ENCODE measurements at regions not wholly inside any gene's neighbourhood (a gene's known extent, or its start where the extent isn't known, plus 50 kb on each side); places are given as distances from the start of the nearest gene placed in this dataset.

DNA sequence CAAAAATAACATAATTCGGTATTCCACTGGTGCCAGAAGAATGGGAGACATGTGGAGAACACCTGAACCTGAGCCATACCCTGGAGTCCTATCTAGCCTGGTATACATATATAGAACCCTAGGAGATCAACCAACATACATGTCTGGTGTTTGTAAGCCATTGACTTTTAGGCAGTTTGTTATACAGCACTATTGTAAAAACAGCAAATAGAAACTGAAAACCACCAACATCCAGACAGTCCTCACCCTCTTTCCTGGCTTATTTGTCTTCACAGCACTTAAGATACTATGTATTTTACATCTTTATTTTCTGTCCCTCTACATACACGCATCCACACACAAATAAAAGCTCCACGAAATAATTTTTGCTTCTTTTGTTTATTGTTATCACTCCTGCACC, 404.2 kb upstream of the PMFBP1 start:
- H3K4me3 Mint-ChIP-seq: no peak overlapping the region
- no peak for DNase-seq (ENCODE audit: low read depth, low spot score)
- H3K9me3 Mint-ChIP-seq: no peaks in the 10 kb centered on the region
- H3K4me1 Mint-ChIP-seq: no peaks in the 10 kb centered on the region
- TF ChIP-seq, protein P1, sequence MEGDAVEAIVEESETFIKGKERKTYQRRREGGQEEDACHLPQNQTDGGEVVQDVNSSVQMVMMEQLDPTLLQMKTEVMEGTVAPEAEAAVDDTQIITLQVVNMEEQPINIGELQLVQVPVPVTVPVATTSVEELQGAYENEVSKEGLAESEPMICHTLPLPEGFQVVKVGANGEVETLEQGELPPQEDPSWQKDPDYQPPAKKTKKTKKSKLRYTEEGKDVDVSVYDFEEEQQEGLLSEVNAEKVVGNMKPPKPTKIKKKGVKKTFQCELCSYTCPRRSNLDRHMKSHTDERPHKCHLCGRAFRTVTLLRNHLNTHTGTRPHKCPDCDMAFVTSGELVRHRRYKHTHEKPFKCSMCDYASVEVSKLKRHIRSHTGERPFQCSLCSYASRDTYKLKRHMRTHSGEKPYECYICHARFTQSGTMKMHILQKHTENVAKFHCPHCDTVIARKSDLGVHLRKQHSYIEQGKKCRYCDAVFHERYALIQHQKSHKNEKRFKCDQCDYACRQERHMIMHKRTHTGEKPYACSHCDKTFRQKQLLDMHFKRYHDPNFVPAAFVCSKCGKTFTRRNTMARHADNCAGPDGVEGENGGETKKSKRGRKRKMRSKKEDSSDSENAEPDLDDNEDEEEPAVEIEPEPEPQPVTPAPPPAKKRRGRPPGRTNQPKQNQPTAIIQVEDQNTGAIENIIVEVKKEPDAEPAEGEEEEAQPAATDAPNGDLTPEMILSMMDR (conservative IDR thresholded peaks at IDR 0.05): no peak
- no peaks in the 10 kb centered on the region for H3K27me3 Mint-ChIP-seq (ENCODE audit: low read depth)
- H3K27ac Mint-ChIP-seq (ENCODE audit: unreplicated experiment): no peak overlapping the region
- H3K36me3 Mint-ChIP-seq (ENCODE audit: low read depth): peaks cover 7% of the 10 kb centered on the region

DNA sequence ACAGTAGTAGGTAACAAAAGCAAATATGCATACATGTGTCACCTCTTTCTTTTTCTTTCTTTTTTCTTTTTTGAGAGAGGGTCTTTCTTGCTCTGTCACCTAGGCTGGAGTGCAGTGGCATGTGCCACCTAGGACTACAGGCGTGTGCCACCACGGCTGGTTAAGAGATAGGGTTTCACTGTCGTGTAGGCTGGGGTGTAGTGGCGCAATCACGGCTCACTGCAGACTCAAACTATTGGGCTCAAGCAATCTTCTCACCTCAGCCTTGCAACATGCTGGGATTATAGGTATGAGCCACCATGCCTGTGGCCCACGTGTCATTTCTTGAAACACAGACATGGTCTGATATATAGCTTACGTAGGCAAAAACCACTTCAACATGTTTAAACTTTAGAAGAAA, 397.7 kb upstream of the PMFBP1 start:
- DNase-seq (ENCODE audit: low read depth, low spot score): no peak
- no peak overlapping the region for H3K4me3 Mint-ChIP-seq
- TF ChIP-seq, protein P1 (conservative IDR thresholded peaks at IDR 0.05): no peak
- peaks cover 5% of the 10 kb centered on the region for H3K36me3 Mint-ChIP-seq (ENCODE audit: low read depth)
- no peak overlapping the region for H3K27ac Mint-ChIP-seq (ENCODE audit: unreplicated experiment)
- H3K27me3 Mint-ChIP-seq (ENCODE audit: low read depth): no peaks in the 10 kb centered on the region
- H3K9me3 Mint-ChIP-seq: no peaks in the 10 kb centered on the region
- no peaks in the 10 kb centered on the region for H3K4me1 Mint-ChIP-seq

DNA sequence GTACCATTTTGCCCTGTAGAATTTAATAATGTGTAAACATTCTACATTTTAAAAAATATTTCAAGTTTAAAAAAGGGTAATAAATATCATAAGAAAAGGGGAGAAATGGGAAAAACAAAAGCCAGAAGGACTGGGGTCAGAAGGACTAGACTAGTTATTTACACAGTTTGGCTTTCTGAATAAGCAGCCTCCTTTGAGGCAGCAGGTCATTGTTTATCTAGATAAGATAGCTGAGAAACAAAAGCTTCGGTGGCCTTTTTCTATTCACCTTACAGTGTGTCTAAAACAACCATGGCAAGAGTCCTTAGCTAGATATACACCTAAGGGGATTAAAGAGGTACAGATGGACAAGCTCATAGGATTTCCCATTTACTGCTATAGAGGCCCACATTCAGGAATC, 396.5 kb upstream of the PMFBP1 start:
- TF ChIP-seq, protein P1 (conservative IDR thresholded peaks at IDR 0.05): no peak
- Mint-ChIP-seq H3K27me3 (ENCODE audit: low read depth) (no peaks in the 10 kb centered on the region), H3K4me3 (no peak overlapping the region), H3K36me3 (ENCODE audit: low read depth) (peaks cover 5% of the 10 kb centered on the region), H3K27ac (ENCODE audit: unreplicated experiment) (no peak overlapping the region), H3K9me3 (no peaks in the 10 kb centered on the region), H3K4me1 (no peaks in the 10 kb centered on the region)
- no peak for DNase-seq (ENCODE audit: low read depth, low spot score)

DNA sequence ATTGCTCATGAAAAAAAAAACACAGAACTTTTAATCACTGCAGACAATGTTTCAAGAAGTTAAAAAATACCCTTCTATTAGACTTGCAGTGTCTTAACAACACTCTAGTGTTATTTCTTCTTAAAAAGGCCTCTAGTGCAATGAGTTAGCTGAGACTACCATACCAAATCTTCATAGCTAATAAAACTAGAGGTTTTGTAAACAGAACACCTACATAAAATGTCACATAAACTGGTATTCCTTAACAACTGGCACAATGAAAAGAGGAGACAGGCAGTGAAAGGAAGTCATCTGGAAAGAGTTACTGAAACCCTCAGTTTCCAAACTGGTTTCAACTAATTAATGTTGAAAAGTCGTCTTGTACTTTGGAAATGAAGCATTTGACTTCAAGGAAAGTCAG, 394.2 kb upstream of the PMFBP1 start:
- H3K36me3 Mint-ChIP-seq (ENCODE audit: low read depth): peaks cover 3% of the 10 kb centered on the region
- no peak for DNase-seq (ENCODE audit: low read depth, low spot score)
- H3K27ac Mint-ChIP-seq (ENCODE audit: unreplicated experiment): no peak overlapping the region
- no peak overlapping the region for H3K4me3 Mint-ChIP-seq
- TF ChIP-seq, protein P1 (conservative IDR thresholded peaks at IDR 0.05): no peak
- peaks cover under 1% of the 10 kb centered on the region for H3K4me1 Mint-ChIP-seq
- no peaks in the 10 kb centered on the region for H3K27me3 Mint-ChIP-seq (ENCODE audit: low read depth)
- no peaks in the 10 kb centered on the region for H3K9me3 Mint-ChIP-seq

DNA sequence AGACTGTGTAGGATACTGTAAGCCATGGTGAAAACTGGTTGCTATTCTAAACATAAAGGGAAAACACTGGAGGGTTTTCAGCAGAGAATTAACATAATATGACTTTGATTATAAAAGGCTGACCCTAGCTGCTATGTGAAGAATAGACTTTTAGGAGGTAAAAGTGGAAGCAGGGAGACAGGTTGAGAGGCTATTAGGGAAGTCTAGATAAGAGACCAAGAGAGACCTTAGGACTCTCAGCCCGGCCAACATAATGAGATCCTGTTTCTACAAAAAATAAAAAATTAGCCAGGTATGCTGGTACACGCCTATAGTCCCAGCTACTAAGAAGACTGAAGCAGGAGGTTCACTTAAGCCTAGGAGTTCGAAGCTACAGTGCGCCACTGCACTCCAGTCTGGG, 393.2 kb upstream of the PMFBP1 start:
- Mint-ChIP-seq H3K27me3 (ENCODE audit: low read depth) (no peaks in the 10 kb centered on the region), H3K4me3 (no peak overlapping the region)
- no peak for DNase-seq (ENCODE audit: low read depth, low spot score)

More for the DNA sequence above, 393.2 kb upstream of the PMFBP1 start:
- Mint-ChIP-seq H3K27ac (ENCODE audit: unreplicated experiment) (no peak overlapping the region), H3K4me1 (peaks cover 10% of the 10 kb centered on the region), H3K9me3 (no peaks in the 10 kb centered on the region), H3K36me3 (ENCODE audit: low read depth) (peaks cover 3% of the 10 kb centered on the region)
- TF ChIP-seq, protein P1 (conservative IDR thresholded peaks at IDR 0.05): no peak

Data from neural crest cell (in vitro differentiated cells).